ENCODE measurements at regions not wholly inside any gene's neighbourhood (a gene's known extent, or its start where the extent isn't known, plus 50 kb on each side); places are given as distances from the start of the nearest gene placed in this dataset.

DNA sequence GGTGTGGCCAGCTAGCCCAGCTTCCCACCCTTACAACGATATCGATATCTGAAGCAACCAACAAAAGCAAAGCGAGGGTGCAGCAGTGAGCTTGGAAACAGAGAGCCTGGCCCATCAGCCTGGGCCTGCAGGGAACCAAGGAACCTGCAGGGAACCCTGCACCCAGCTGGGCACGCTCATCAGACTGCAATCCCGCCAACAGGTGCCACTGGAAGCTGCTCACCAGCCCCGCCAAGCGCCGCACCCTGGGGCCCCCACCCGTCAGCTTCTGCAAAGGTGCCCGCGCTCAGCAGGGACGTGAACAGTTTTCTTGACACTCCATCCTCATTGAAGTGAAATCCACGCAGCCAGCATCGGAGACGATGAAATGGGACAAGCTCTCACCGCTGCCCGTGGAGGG lies 250.7 kb downstream of the RBFOX3 start:
- TF ChIP-seq CTCF (IDR thresholded peaks at IDR 0.05): no peak
- no peak for TF ChIP-seq POLR2A (IDR thresholded peaks at IDR 0.05)
- no peak overlapping the region for H3K4me3 ChIP-seq (ENCODE audit: low read depth, poor library complexity, severe bottlenecking)
- WGBS, 2 donors: 80% methylated on average over 16 to 17 of the region's 17 CpGs
- no peak for DNase-seq (ENCODE audit: low spot score in 2 of 2)
- intact Hi-C loops (cut with DNase I; ENCODE audit: low total_unique reads): no loop called here

- H3K4me3 ChIP-seq (ENCODE audit: low read depth, poor library complexity, severe bottlenecking): no peak overlapping the region
- no peak for DNase-seq (ENCODE audit: low spot score in 2 of 2)
- TF ChIP-seq CTCF (IDR thresholded peaks at IDR 0.05) (no peak), POLR2A (IDR thresholded peaks at IDR 0.05) (no peak)
- intact Hi-C loops (cut with DNase I; ENCODE audit: low total_unique reads): no loop called here
- 50 to 63% methylated on average over 15 to 16 of the region's 16 CpGs for WGBS, 2 donors
Observed at GRCh38 chr17:79356839-79357447, 253.9 kb downstream of the RBFOX3 start.

GRCh38 chr17:79355165-79355564 lies 255.7 kb downstream of the RBFOX3 start:
- TF ChIP-seq POLR2A (IDR thresholded peaks at IDR 0.05): no peak
- no peak overlapping the region for H3K4me3 ChIP-seq (ENCODE audit: low read depth, poor library complexity, severe bottlenecking)
- 41 to 50% methylated on average over 12 of the region's 12 CpGs for WGBS, 2 donors
- intact Hi-C loops (cut with DNase I; ENCODE audit: low total_unique reads): no loop called here
- no peak for DNase-seq (ENCODE audit: low spot score in 2 of 2)

GRCh38 chr17:79354173-79354820 lies 256.6 kb downstream of the RBFOX3 start:
- TF ChIP-seq POLR2A (IDR thresholded peaks at IDR 0.05) (no peak), CTCF (IDR thresholded peaks at IDR 0.05) (no peak)
- no peak overlapping the region for H3K4me3 ChIP-seq (ENCODE audit: low read depth, poor library complexity, severe bottlenecking)
- DNase-seq (ENCODE audit: low spot score in 2 of 2): no peak
- intact Hi-C loops (cut with DNase I; ENCODE audit: low total_unique reads): no loop called here
- 78 to 80% methylated on average over 15 of the region's 15 CpGs for WGBS, 2 donors

GRCh38 chr17:79353548-79353947 lies 257.3 kb downstream of the RBFOX3 start:
- no peak for DNase-seq (ENCODE audit: low spot score in 2 of 2)
- 72 to 76% methylated on average over 14 of the region's 14 CpGs for WGBS, 2 donors
- no peak overlapping the region for H3K4me3 ChIP-seq (ENCODE audit: low read depth, poor library complexity, severe bottlenecking)
- TF ChIP-seq POLR2A (IDR thresholded peaks at IDR 0.05) (no peak), CTCF (IDR thresholded peaks at IDR 0.05) (no peak)
- intact Hi-C loops (cut with DNase I; ENCODE audit: low total_unique reads): no loop called here

DNA sequence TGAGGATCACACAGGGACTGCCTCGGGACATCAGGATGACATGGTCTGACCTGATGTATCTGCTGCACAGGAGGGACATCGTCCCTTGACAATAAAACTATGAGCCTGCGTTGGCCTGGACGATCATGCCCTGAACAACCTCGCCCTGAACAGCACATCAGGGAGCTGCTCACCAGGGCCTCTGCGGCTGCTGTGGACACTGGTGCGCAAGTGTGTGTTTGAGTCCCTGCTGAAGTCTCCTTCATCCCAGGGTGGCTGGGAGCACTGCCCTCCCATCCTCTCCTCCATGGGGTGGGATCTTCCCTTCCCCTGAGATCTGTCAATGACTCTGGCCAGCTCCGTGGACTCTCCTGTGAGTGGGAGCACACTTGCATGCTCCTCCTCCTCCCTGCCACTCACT lies 257.8 kb downstream of the RBFOX3 start:
- no peak for DNase-seq (ENCODE audit: low spot score in 2 of 2)
- 78 to 89% methylated on average over 7 to 8 of the region's 8 CpGs for WGBS, 2 donors
- TF ChIP-seq CTCF (IDR thresholded peaks at IDR 0.05) (no peak), POLR2A (IDR thresholded peaks at IDR 0.05) (no peak)
- H3K4me3 ChIP-seq (ENCODE audit: low read depth, poor library complexity, severe bottlenecking): no peak overlapping the region
- intact Hi-C loops (cut with DNase I; ENCODE audit: low total_unique reads): no loop called here
